HG03135 (cell line): ENCODE measurements at regions not wholly inside any gene's neighbourhood (a gene's known extent, or its start where the extent isn't known, plus 50 kb on each side); places are given as distances from the start of the nearest gene placed in this dataset.

Source experiments
- ATAC-seq: cut with Tn5 transposase; IDR thresholded peaks from one replicate; pipeline ENCODE4 v1.9.1; 2021; ENCODE audit warnings: mild to moderate bottlenecking, moderate library complexity; ENCODE audit not compliant: unreplicated experiment

DNA sequence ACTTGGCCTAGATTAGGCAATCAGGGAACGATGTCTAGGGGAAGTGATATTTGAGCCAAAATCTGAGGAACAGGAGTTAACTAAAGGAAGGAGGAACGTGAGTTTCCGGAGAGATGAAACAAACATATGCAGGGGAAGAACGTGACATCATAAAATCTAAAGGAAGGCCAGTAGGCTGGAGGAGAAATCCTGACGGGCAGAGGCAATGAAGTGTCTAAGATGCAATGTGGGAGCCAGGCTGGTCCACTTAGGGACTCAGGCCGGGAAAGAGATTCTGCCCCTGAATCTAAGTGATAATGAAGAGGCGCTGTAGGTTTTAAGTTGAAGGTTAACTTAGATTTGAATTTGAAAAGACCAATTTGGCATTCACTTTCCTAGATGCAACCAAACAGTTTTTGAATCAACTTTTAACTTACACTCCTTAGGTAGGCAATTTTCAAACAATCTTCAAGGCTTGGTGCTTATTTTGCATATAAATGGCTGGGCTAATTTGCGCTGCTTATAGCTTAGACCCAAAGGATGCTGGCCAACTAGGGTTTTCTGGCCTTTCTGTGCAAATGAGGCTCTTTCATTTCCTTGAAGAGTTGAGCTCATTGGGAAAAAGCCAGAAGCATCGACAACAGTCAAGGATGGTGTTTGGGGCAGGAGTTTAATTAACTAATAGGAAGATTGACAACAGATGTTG lies 221.7 kb downstream of the SOX11 start:
- ATAC-seq: no peak

DNA sequence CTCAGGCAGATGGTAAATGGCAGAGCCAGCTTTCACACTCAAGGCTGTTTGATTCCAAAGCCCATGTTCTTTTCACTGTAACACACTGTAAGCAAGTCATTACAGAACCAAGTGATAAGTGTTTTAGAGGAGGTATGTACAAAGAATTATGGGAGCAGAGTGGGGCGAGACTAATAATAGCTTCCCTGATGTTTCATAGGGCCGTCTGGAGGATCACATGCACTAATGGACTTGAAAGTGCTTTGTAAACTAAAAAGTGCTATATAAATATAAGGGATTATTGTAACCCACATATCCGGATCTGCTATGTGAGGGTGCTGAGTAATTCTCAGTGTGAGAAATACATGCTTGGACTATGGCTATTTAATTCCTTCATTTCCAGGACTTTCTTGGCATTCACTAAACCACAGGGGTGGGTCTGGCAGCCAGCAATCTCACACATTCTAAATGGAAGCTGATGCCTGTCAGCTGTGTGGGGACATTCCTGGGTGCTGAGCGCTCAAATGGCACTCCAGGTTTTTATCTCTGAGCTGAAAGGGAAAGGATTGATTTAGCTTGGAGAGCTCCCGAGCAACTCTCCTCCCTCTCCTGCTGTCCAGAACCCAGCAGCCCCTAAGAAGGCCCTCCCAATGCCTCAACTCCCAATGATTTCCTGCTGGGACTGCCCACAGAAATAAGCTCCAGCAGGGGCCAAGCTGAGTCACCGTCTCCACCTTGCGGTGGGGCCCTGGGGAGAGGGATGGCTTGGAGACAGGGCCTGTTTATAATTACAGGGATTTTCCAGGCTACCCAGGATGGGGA lies 222.8 kb downstream of the SOX11 start:
- no peak for ATAC-seq

DNA sequence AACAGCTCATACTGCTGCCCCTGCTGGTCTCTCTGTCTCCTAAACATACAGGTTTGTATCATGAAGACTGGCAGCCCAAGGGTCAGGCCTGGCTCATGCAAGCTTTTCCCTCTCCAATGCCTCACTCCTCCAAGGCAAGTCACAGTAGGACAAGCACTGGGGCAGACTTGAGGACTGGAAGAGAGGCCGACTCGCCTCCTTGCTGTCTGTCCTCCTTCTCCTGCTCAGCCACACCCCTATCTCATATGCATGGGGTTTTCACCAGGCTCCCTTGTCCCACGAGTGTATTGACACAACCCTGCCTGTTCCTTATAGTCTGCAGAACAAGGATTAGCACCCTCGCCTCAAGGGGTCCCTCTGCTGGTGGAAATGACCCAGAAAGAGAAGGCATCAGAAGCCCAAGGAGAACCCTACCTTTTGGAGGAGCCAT lies 223.7 kb downstream of the SOX11 start:
- ATAC-seq: no peak

DNA sequence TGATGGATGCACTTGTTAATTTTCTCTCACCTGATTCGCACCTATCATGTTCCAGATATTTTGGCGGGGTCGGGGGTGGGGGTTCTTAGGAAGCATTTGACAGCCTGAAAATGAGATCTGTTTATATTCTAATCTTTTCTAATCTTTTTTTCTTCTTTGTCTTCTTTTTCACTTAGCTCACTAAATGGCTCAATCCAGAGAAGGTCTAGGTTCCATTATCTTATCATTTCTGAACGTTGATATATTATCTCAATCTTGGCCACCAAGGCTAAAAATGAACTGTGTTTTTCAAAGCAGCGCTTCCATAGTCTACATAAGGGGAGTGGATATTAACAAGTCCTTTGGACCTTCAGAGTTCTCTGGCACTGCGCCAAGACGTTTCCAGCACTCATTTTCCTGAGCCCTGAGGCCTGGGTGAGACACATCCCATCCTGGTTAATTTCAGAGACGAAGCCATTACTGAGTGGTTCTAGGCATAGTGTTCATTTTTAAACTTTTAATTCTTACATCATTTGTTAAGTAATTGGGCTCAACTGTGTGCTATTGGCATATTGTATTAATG lies 229.0 kb downstream of the SOX11 start:
- ATAC-seq: no peak

DNA sequence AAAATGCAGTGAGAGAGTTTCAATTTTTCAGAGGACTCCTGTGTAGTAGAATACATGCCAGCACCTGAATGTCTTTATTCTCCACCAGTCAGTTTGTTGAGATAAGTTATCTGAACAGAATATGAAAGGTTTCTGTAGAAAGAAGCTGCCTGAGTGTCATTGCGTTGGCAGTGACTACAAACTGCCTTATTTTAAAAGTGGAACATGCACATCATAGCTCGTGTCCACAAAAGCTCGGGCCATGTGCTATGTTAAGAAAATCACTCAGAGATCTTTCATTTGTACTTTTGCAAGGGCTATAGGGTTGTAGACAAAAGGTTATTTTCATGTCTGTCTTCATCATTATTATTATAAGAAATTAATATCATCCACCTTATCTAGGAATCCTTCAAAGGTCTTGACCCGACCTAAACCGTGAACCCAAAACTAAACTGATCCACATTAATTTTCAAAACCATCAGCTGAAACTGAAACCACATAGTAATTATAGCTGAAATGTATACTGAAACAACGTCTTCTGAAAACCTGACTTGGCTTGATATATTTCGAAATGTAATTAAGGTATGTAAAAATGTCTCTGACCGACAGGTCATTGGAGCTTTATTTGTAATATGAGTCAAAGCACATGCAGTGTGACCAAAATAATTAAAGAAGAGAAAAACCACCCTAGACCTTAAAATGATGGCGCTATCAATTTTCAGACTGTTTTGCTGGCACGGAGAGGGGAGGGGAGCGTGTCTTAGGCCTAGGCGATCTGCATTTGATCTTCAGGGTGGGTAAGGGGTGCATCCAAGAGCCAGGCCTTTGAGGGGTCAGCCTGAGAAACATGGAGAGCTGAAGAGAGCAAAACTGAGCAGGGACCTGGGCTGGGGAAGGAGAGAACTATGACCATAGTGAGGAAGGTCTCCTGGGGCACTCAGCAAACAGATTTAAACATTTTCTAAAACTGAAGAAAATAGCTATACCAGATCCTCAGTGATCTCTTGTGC lies 232.1 kb downstream of the SOX11 start:
- no peak for ATAC-seq

DNA sequence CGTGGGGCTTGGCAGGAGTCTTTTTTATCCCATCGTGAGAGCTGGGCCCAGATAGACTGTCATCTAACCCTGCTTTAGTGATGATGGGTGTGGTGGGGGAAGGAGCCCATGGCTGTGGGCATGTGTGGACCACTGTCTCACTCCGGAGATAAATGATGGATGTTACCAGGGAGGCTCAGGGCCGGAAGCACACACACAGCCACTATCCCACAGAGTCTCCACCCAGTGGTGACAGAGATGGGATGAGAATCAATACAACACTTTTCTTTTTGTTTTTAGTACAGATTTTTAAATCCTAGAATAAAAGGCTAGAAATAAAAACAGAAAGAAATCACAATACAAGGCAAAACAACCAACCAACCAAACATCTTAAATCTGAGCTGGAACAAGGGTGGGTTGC lies 233.4 kb downstream of the SOX11 start:
- no peak for ATAC-seq

DNA sequence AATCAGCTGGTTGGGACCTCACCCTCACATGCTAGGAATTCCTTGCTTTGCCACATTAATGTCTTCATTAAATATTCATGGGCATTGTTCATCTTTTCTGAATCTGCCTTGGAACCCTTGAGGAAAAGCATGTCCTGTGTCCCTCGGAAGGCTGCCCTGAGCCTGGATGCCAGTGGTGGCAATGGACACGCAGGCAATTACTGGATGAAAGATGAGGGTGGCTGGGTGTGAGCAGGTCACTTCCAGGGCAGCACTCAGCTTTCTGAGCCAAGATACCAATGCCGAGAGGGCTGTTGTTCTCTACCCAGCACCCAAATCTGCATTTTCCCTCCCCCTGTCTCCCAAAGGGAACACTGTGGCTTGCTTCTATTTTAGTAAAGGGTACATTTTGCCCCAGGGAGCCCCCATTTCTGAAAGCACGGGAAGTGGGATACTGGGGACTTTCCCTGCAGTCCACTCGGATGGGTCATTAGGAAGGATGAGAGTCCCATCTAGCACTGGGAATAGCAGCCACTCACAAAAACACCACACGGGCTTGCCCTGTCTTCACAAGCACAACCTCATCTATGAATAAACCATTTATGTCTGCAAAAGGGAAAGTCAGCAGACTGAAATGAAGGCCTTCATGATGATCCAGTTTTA lies 234.8 kb downstream of the SOX11 start:
- ATAC-seq: no peak

DNA sequence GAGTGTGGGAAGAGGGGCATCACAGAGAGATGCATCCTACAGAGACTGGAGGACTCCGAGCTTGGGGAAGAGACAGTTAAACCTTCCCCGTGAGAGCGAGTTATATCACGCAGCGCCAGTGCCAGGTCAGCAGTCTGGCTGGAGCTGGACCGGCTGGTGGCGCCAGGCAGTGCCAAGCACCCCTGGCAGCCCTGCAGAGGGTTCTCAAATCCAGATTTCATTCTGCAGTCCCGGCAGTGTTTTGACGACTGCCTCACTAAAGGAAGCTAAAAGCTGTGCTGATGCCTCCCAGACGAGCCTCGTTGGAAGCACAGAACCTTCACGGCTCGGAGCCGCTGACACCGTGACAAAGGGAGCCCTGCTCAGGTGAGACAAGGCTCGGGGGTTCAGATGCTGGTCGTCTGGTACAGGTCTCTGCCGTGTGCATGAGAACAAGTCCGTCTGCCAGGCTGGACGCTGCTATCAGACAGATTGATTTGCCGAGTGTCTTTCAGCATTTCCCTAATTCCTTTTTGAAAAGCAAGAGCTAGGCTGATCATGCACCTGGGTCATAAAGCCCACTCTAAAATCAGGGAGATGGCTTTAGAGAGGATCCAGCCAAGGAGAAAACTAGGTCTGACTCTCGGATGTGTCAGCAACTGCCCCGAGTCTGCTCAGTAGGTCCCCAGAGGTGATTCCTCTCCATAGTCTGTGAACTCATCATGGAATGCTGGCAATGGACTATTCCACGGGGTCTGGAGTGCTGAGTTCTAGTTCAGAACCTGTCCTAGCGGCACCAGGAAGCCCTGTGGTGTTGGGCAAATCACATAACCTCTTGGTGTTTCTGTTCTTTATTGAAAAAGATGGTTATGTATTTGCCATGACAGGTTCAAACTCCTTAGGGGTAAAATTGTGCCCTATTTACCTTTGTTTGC lies 240.6 kb downstream of the SOX11 start:
- ATAC-seq: no peak

DNA sequence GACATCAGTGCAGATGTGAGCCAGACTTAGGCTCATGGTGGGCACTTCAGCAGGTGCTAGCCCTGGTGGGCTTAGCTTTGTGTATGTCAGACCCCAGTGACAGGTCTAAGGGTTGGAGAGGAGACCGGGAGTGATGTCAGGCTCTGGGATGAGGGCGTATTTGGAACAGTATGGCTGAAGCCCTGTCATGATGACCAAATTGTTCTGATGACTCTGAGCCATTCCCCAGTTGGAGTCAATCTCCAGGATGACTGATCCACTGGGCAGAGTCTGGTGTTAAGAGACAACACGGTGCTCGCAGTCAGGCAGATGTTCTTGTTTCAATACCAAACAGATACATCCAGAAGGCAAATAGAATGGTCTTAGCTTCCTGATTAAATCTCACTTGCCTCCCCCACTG lies 241.5 kb downstream of the SOX11 start:
- no peak for ATAC-seq

DNA sequence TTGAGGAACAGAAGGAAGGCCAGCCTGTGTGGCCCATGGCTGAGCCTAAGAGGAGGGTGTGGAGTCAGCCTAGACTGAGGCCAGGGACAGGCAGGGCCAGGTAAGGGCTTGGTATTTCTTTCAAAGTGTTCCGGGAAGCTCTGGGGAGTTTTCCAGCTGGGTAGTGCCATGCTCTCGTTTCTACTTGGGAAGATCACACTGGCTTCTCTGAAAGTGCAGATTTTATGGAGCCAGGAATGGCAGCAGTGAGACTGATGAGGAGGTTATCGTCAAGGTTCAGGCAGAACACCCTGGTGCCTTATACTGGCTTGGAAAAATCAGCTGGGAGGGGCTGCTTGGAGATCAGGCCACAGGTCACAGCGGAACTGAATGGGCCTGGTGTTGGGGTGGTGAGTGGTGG lies 245.1 kb downstream of the SOX11 start:
- ATAC-seq: no peak

DNA sequence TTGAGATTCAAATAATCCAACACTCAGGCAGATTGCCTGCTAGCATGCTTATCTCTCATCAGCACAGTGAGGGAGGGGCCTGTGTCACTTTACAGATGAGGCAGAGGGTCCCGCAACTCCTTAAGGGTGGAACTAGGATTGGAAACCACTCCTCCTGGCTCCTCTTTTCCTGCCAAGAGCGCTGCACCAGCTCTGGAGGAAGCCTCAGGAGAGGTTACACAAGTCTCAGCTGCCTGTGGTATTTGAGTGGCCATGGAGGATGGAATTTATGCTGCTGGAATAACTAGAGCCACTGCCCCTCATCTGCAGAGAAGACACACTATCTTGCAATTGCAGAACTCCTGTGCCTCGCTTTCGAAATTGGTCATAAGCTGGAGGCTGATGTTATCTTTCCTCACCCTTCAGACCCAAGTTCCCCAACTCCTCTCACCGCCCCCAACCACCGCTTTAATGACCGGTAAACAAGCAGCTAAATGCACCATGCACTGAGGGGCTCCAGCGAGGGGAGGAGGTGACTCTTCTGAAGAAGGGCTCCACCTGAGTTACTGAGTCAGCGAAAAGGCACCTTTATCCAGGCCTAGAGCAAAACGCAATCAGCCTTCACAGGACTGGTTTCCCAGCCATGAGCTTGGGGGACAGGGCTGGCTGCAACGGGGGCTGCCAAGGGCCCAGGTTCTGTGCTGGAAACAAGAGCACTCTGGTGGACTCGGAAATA lies 245.8 kb downstream of the SOX11 start:
- ATAC-seq: no peak

DNA sequence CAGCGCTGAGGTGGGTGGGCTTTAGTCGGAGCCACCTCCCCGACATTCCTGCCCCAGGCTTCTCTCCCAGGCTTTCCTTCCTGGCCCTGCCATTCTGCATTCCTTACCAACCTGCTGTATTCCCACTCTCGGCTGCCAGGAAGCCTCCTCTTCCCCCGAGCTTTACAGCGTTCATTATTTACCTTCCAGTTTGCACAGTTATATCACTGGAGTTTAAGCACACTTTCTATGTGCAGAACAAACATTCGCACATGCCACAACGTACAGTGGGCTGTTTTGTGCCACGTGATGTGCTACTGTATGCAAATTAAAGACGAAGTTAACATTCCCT lies 246.3 kb downstream of the SOX11 start:
- ATAC-seq: no peak

DNA sequence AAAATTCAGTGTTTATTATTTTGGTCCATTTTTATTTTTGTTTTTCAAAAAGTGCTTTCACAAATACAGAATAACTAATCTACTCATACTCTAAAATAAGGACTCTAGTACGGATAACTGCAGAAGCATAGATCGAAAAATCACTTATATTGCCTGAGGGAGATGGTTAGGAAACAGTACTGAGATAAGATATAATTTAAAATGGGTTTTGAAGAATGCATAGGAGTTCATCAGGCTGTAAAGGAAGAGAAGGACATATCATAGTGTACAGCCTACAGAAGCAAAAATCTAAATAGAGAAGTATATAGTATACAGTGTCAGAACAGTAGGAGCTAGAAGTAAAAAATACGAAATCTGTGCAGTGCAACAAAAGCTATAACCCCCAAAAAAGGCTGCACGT lies 247.4 kb downstream of the SOX11 start:
- no peak for ATAC-seq

DNA sequence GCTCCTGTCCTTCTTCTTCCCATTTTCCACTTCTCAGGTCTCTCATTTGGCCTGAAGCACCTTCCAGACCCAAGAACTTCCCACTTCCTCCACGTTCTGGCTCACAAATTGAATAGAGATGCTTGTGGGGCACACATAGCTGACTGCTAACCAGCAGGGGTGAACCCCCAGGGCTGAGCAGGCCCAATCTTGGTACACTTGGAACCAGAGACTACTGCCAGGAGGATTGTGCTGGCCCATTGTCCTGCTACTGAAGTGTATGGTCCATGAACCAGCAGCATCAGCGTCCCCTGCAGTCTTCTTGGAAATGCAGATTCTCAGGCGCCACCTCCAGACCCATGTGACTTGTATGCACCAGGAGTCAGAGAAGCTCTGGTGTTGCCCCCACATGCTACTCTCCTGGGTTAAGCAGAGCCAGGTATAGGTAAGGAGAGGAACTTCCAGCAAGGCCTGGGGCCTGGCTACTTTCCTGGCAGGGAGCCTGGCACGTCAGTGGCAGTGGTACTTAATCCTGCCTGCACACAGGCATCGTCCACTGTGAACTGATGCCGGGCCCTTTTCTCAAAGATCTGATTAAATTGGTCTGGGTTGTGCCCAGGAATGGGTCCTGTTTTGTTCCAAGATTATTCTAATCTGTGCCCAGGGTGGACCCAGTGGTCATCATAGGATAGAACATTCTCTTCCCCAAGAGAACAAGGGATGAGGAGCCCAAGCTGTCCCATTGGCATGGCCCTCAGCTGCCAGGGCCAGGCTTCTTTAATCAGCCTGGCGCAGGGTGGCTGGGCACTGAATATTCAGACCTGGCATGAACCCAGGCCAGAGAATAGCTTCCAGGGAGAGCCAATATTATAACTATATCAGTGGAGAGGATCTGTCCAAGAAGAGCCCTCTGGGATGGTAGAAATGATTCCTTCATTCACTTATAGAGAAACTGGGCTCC lies 248.7 kb downstream of the SOX11 start:
- no peak for ATAC-seq

DNA sequence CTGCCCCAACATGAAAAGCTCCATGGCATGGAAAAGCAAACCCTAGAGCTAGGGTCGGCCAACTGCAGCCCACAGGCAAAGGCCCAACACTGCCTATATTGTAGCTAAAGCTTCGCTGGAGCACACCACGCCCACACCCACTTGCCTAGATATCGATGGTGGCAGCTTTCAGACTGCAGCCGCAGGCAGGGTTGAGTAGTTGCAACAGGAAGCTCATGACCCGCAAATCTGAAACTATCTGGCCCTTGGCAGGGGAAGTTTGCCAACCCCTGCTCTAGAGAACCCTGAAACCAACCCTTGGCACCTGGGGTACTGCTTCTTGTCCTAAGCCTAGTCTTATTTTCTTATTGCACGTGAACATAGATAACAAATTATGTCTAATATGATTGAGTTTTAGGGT lies 250.0 kb downstream of the SOX11 start:
- no peak for ATAC-seq

DNA sequence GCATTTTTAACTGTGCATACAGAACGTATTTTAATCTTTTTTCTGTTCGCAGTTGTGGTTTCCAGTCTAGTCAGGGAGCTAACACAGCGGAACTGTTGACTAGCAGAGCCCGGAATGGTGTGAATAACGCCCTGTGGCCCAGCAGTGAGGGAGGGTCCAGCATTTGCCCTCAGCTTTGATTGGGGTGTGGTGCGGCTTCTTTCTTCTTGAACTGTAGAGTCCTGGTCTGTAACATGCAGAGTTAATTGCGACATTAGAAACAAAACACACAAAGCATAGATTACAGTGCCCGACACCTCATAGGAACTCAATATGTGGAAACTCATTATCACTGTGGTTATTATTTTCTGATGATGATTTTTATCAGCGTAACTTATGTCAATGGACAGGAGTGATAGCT lies 253.6 kb downstream of the SOX11 start:
- ATAC-seq: no peak

DNA sequence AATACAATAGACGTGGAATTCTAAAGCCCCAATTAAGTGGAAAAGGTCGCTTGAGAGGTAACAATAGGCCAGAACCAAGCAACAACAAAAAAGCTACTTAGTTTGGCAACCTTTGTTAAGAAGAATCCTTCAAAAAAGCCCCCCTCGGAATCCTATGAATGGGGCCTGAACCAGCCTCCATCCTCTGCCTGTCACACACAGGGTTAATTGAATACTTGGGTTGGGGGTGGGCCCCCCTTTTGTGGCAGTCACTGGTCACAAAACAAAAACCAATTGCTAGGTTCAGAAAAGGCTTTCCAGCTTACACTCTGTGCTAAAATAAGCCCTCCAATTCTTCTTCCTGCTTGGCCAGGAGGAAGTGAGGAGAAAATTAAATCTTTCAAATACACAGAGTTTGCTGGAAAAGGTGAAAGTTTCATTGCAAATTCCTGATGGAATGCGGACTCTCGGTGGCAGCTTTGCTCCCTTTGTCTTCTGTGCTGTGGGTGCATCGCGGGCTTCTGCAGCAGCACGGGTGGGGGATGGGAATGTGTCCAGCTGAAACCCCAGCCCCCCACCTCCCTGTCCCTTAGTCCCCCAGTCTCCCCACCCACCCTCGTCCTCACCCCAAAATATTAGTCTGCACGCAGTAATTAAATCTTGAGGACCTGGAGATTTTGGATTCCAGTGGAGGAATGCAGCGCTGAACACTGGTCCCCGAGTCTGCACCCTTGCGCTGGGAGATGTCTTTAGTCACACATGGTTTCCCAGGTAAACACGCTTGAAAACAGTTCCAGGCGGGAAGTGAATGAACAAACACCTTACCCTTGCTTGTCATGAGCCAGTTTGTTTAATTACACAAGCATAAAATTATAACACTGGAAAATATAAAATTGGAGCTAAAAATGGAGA lies 254.3 kb downstream of the SOX11 start:
- no peak for ATAC-seq
